ENCODE measurements at regions not wholly inside any gene's neighbourhood (a gene's known extent, or its start where the extent isn't known, plus 50 kb on each side); places are given as distances from the start of the nearest gene placed in this dataset.

GRCh38 chr10:108399465-108399864 lies 1235.0 kb upstream of the SORCS1 start:
- TF ChIP-seq, protein P1, sequence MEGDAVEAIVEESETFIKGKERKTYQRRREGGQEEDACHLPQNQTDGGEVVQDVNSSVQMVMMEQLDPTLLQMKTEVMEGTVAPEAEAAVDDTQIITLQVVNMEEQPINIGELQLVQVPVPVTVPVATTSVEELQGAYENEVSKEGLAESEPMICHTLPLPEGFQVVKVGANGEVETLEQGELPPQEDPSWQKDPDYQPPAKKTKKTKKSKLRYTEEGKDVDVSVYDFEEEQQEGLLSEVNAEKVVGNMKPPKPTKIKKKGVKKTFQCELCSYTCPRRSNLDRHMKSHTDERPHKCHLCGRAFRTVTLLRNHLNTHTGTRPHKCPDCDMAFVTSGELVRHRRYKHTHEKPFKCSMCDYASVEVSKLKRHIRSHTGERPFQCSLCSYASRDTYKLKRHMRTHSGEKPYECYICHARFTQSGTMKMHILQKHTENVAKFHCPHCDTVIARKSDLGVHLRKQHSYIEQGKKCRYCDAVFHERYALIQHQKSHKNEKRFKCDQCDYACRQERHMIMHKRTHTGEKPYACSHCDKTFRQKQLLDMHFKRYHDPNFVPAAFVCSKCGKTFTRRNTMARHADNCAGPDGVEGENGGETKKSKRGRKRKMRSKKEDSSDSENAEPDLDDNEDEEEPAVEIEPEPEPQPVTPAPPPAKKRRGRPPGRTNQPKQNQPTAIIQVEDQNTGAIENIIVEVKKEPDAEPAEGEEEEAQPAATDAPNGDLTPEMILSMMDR (IDR thresholded peaks at IDR 0.05): no peak
- no peak for TF ChIP-seq NFYB (CRISPR knock-in tag; conservative IDR thresholded peaks at IDR 0.05; ENCODE audit: low read depth)
- TF ChIP-seq, protein P2, sequence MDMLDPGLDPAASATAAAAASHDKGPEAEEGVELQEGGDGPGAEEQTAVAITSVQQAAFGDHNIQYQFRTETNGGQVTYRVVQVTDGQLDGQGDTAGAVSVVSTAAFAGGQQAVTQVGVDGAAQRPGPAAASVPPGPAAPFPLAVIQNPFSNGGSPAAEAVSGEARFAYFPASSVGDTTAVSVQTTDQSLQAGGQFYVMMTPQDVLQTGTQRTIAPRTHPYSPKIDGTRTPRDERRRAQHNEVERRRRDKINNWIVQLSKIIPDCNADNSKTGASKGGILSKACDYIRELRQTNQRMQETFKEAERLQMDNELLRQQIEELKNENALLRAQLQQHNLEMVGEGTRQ (CRISPR knock-in tag; IDR thresholded peaks at IDR 0.05): no peak

Measured in WTC11 (cell line).